GM11168 (cell line): ENCODE measurements at regions not wholly inside any gene's neighbourhood (a gene's known extent, or its start where the extent isn't known, plus 50 kb on each side); places are given as distances from the start of the nearest gene placed in this dataset.
"Not testable (repeated sequence)": the region's sequence is repeated elsewhere in the genome, so short reads cannot be mapped to it uniquely, and the experiment has no call there.

Experiments used
- in situ Hi-C: fragments of 300-500 bp; cut with MboI; formaldehyde crosslinking; loops from one replicate; pipeline ENCODE4 v1.12.0; 2022; ENCODE audit warnings: low sequenced_read_pairs; ENCODE audit not compliant: unreplicated experiment

DNA sequence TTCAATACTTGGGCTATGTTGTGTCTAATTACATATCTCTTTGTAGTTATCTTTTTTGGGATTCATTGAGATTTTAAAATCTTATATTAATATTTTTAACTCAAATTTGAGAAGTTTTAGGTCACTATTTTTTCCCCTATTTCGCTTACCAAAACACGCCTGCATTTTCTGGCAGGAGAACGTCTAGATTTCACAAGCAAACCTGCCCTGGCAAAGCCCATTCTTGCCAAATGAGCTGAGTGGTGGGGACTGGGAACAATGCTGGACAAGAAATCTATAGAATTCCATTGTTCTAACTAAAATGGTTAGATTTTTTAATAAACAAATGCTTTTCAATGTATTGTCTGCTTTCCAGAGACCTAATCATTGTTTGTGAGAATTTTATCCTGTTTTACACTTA is 1283.7 kb upstream of the RAG2 start:
- in situ Hi-C loops, result no loop called here

DNA sequence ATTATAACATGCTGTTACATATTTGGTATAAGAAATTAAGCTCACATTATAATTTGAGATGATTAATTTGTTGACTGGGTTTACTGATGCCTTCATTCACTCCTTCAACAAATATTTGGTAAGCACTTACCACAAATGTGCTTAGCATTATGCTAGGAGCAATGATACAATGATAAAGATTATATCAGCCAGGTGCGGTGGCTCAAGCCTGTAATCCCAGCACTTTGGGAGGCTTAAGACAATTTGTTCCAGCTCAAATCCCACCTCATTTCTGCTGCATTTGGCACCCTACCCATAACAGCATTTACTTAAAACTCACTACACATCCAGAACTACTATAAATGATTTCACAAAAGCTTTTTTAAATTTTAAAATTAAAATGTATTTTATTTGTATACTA is 1263.6 kb upstream of the RAG2 start:
- in situ Hi-C loops, result no loop called here

DNA sequence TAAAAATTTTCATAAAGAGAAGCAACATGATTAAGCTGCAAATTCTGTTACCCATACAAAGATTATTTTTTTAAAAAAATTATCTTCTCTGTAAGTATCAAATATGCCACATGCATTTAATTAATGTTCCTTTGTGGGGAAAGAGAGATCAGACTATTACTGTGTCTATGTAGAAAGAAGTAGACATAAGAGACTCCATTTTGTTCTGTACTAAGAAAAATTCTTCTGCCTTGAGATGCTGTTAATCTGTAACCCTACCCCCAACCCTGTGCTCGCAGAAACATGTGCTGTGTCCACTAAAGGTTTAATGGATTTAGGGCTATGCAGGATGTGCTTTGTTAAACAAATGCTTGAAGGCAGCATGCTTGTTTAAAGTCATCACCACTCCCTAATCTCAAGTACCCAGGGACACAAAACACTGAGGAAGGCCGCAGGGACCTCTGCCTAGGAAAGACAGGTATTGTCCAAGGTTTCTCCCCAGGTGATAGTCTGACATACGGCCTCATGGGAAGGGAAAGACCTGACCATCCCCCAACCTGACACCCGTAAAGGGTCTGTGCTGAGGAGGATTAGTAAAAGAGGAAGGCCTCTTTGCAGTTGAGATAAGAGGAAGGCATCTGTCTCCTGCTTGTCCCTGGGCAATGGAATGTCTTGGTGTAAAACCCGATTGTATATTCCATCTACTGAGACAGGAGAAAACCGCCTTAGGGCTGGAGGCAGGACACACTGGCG is 1260.9 kb upstream of the RAG2 start:
- in situ Hi-C loops, result not testable (repeated sequence)

DNA sequence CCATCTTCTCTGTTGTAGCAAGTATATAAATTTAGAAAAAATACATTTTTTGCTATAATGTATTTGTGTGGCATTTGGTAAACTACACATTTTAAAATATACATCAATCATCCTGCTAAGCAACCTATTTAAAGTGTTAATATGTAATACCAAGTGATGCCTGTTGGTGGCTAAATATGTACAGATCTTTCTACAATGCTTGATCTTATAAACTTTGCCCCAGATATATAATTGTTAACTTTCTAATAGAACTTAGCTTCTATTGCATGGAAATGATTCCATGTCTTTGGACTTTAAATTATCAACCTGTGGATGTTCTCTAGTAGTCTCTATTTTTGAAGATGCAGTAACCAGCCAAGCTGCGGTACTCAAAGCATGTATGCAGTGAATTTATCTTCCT is 1260.4 kb upstream of the RAG2 start:
- in situ Hi-C loops, result no loop called here

DNA sequence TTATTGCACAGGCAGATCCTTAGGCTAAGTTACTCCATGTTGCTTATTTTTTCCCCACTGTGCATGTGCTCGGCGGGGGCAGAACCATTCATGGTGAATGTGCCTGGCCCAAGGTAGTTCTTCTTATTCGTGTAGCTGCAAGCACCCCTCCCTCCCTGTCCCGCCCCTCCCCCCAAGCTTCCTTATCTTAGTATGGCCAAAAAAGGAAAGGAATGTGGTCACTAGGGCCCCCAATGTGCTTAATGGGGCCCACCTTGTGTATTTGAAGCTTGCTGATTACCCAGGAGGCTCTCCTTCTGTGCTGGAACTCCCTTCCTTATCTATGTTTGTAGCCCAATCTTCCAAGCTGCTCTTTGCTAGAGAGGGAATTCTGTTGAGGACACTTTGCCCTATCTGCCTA is 1259.7 kb upstream of the RAG2 start:
- in situ Hi-C loops, result no loop called here

DNA sequence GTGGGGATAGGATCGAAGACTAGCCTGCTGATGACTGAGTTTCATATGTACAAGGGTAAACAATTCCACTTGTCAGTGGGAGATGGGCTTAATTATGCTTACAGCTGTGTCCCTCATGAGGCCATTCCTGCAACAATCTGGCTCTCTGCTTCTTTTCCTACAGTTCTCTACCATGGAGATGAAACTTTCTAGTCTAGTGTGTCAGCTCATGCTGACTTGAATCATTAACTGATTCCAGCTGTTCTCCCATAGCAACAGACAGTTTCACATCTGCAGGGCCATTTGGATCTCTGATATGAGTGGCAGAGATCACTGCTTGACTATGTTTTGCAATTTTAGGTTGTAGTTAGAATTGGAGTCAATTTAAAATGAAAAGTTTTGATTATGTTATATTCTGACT is 1251.7 kb upstream of the RAG2 start:
- in situ Hi-C loops, result no loop called here

DNA sequence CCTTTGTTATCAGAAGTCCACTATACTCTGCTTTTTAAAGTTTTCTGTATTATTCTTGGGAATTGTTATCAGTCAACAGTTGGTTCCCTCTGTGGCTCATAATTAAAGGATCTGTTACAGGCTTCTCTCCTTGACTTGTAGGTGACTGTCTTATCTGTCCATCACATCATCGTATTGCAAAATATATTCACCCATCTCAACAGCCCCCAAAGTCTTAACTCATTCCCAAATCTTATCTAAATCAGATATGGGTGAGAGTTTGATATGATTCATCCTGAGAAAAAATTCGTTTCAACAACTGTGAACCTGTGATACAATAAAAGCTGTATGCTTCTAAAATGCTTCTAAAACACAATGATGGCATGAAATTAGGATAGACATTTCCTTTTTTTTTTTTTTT is 1245.6 kb upstream of the RAG2 start:
- in situ Hi-C loops, result no loop called here

DNA sequence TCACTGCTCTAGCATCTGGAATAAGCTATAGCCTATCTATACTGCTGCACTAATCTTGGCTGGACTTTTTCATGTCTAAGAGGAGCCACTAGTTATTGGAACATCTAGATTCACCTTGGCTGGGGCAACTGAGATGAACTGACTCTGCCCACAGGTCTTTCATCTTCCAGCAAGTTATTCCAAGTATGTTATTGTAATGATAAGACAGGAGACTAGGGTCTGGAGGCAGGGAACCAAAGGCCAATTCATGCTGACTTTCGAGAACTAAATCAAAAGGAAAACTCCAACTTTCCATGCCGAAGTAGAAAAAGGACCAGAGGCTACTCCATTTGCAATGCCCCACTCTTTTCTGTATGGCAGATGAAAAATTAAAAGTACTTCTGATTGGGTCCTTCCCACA is 1243.0 kb upstream of the RAG2 start:
- in situ Hi-C loops, result no loop called here

DNA sequence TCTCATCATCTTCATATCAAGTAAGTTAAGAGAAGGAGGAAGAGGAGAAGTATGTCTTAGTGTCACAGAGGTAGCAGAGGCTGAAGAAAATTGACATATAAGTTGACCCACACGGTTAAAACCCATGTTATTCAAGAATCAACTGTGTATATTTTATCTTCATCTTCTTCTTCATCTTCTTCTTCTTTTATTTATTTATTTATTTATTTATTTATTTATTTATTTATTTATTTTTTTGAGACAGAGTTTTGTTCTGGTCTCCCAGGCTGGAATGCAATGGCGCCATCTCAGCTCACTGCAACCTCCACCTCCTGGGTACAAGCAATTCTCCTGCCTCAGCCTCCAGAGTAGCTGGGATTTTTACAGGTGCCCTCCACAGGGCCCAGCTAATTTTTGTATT is 1242.3 kb upstream of the RAG2 start:
- in situ Hi-C loops, result not testable (repeated sequence)

DNA sequence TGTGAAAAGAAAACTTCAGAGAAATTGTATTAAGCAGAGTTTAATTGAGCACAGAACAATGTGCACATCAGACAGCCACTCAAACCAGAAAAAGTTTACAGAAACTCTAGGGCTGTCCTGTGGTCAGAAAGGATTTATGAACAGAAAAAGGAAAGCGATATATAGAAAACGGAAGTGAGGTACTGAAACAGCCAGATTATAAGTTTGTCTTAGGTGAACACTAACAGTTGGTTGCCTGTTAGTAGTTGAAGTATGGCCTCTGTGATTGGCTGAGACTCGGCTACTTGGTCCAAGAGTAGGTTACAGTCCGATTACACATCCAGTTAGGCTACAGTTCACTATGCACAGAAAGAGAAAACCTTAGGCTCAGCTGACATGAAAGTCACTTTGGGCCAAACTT is 1232.5 kb upstream of the RAG2 start:
- in situ Hi-C loops, result no loop called here

DNA sequence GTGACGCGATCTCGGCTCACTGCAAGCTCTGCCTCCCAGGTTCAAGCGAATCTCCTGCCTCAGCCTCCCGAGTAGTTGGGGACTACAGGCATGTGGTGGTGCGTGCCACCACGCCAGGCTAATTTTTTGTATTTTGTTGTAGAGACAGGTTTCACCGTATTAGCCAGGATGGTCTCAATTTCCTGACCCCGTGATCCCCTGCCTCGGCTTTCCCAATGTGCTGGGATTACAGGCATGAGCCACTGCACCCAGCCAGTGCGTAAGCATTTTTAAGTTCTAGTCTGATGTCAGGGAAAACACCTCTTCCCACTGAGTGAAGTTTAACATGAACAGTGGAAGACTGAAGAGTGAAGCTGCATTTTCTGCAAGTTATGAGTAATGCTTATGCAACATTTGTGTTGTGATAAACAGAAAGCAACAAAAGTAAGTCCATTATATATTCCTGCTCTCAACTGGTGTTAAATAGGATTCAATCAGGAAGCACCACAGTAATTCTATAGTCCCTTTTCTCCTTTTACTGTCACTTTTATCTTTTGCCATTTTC is 1219.8 kb upstream of the RAG2 start:
- in situ Hi-C loops, result no loop called here

DNA sequence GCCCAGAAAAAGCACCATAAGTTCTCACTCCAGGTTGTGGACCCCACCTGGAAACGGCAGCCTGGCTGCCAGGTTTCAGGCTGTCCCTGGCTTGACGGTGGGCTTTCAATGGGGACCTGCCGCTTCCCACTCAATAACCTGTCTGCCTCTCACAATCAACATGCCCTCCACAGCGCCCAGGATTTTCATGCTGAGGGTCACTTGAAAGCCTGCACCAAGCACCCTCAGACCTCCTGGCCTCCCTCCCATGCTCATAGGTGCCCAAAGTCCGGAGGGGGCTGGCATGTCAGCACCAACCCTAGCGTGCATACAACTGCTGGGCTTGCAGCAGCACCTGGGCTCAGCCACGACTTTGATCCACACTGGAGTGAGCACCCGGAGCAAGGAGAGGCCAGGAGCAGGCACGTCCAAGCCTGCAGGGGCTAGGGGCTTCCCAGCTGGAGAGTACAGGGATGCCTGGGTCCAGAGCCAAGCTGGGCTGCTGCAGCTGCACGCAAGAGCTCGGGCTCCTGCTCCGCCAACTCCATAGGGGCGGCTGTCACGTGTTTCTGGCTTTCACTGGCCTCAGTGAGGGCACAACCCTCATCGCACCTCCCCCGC is 1214.3 kb upstream of the RAG2 start:
- in situ Hi-C loops, result no loop called here

DNA sequence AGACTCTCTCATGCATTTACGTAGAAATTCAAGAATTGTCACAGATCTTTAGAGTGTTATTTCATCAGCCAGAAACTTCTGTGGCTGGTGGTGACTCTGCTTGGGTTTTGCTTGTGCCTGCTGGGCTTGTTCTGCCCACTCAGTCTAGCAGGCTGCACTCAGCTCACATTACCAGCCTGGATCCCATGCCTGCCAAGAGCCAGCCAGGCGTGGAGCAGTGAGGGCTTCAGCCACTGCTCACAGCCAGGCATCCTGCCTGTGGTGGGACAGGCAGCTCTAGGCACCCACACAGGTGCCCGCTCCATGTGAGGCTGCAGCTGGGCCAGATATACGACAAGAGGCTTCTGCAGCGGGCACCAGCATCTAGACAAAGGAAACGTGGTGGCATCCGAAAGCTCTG is 1213.3 kb upstream of the RAG2 start:
- in situ Hi-C loops, result no loop called here

DNA sequence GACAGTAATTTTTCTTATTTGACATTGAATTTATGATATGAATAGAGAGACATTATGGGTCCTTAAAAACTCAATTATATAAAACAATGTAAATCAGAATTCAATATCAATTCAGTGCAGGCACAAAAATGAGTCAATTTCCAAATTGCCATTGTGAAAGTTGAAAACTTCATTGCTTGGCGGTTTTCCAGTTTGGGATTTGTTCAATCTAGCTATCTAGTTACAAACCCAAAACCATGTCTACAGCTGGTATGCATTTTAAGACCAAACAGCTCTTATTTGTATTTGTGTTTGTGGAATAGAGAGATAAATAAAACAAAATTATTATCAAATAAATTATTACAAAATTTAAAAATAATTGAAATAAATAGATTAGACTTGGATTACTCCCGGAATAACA is 1206.6 kb upstream of the RAG2 start:
- in situ Hi-C loops, result no loop called here

DNA sequence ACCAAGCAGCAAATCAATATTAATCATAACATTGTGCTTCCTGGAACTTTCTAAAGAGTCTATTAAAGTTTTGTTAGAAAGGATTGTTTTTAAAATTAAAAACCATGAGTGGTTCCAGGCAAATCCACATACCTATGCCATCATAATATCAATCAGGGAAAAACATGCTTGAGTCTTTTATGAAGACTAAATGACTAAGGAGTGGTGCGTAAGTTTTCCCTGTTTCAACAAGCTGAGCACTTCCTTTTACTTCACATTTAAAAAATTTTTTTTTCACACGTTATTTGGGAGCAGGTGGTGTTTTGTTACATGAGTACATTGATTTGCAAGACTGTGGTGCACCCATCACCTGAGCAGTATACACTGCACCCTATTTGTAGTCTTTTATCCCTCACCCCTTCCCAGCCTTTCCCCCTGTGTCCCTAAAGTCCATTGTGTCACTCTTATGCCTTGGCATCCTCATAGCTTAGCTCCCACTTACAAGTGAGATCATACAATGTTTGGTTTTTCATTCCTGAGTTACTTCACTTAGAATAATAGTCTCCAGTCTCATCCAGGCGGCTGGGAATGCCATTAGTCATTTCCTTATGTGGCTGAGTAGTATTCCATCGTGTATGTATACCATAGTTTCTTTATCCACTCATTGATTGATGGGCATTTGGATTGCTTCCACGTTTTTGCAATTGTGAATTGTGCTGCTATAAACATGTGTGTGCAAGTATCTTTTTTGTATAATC is 1190.3 kb upstream of the RAG2 start:
- in situ Hi-C loops, result no loop called here

DNA sequence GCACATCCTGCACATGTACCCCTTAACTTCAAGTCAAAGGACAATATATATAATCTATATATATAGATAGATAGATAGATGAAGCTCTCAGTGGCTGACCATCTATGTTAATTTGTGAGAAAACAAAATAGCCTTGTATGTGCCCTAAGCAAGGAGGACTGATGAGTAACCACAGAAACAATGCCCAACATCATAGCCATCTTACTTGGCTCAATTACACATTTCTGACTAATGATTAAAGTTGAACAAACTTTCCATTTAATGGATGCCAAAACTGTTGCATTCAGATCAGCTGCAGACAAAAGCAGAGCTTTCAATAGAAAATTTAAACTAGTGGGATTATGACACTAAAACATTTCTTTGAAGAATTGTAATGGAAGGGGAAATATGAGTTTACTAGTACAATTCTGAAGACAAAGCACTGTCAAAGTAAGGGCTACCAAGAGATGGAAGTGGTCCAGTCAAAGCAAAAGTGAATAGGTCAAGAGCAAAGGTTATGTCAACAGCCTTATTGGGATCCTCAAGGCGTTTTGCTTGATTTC is 1188.2 kb upstream of the RAG2 start:
- in situ Hi-C loops, result no loop called here

DNA sequence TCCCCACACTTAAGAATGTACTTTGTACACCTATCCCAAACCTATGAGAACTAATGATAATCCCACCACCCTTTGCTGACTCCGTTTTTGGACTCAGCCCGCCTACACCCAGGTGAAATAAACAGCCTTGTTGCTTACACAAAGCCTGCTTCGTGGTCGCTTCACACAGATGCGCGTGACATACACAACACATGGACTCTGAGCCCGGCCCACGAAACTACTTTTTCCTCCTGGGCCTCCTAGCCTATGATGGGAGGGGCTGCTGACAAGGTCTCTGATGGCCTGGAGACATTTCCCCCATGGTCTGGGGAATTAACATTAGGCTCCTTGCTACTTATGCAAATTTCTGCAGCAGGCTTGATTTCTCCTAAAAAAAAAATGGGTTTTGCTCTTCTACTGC is 1176.4 kb upstream of the RAG2 start:
- in situ Hi-C loops, result no loop called here

DNA sequence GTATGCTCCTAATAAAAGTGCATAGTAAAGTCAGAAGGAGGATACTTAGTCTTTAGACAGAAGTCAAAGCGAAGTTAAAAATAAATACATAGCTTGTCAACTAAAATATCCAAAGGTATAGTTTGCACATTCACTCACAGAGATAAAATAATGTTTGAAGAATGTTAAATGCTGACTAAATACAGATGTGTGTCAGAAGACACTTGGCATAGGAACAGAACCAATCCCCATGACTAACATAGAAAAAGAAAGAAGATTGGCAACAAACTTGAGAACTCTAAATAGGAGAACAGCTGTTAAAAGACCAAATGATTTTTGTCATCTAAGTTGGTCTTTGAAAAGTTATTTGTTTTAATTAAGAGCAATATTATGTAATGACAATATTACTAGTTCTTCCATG is 1172.1 kb upstream of the RAG2 start:
- in situ Hi-C loops, result no loop called here

DNA sequence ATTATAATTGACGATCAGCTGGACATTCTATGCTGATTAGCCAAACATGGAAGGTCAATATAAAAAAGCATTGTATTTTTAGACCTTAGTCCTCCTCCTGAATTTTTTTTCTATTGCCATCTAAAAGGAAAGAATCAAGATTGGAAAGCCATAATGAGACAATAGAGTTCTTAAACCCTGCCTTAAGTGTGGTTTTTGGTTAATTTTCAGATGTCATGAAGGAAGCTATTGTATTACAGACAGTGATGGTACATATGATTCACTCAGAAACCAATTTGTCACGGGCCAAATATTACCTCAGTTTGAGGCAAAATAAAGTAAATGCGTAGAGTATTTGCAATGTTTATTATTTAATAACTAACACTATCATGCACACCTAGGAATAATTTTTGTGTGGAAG is 1164.0 kb upstream of the RAG2 start:
- in situ Hi-C loops, result no loop called here

DNA sequence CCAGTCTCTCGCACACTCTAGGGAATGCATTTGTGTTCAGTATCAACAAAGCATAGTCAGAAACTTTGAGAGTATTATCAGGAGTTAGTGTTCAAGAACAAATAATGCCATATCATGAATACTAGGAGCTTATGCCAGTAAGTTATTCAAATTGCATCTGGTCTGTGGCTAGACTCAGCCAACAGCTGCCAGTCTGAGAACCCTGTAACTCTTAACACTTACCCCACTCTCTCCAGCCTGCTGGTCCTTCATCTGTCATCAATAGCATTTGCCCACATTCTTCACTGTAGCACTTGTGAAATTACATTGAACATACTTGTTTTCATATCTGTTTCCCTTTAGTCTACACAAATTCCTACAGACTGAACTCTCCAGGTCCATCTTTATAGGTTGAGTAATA is 1157.5 kb upstream of the RAG2 start:
- in situ Hi-C loops, result no loop called here

DNA sequence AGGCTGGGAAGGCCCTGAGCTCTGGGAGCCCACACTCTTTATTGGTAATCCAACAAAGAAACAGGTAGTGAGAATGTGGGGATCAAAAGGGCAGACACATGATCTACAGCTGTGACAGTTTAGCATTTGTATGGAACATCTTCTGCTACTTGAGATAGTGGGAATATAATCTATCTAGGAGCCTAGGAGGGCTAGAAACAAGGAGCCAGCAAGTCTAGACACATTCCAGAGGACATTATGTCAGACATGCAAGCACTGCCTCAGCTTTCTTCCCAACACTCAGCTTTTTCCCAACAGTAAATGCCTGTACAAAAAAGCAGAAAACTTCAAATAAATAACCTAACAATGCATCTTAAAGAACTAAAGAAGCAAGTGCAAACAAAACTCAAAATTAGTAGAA is 1150.6 kb upstream of the RAG2 start:
- in situ Hi-C loops, result no loop called here
